Left kidney (tissue), 1 donor: ENCODE measurements at regions not wholly inside any gene's neighbourhood (a gene's known extent, or its start where the extent isn't known, plus 50 kb on each side); places are given as distances from the start of the nearest gene placed in this dataset.
"Not testable (repeated sequence)": the region's sequence is repeated elsewhere in the genome, so short reads cannot be mapped to it uniquely, and the experiment has no call there.

Source experiments
- DNase-seq: peaks from one replicate; pipeline ENCODE4 v3.0.0-alpha.2; 2013

- DNase-seq = no peak
Observed at GRCh38 chr5:163696579-163696887, 191.1 kb downstream of the MAT2B start.

- no peak for DNase-seq
Observed at GRCh38 chr5:163706053-163706771, 200.8 kb downstream of the MAT2B start.

GRCh38 chr5:163712011-163712410 lies 206.6 kb downstream of the MAT2B start:
- no peak for DNase-seq

GRCh38 chr5:163718272-163718671 lies 212.9 kb downstream of the MAT2B start:
- DNase-seq = no peak

- DNase-seq = no peak
Observed at GRCh38 chr5:163724305-163724704, 218.9 kb downstream of the MAT2B start.

GRCh38 chr5:163727028-163727427 lies 221.6 kb downstream of the MAT2B start:
- no peak for DNase-seq

- no peak for DNase-seq
Observed at GRCh38 chr5:163730206-163730756, 224.9 kb downstream of the MAT2B start.

- DNase-seq = no peak
Observed at GRCh38 chr5:163731256-163731655, 225.8 kb downstream of the MAT2B start.

GRCh38 chr5:163735069-163735468 lies 229.7 kb downstream of the MAT2B start:
- DNase-seq = no peak

GRCh38 chr5:163747586-163747985 lies 242.2 kb downstream of the MAT2B start:
- DNase-seq = no peak

GRCh38 chr5:163748934-163749333 lies 243.5 kb downstream of the MAT2B start:
- no peak for DNase-seq

GRCh38 chr5:163750415-163750814 lies 245.0 kb downstream of the MAT2B start:
- not testable (repeated sequence) for DNase-seq

GRCh38 chr5:163755505-163755904 lies 250.1 kb downstream of the MAT2B start:
- no peak for DNase-seq

GRCh38 chr5:163756170-163756569 lies 250.8 kb downstream of the MAT2B start:
- no peak for DNase-seq

- no peak for DNase-seq
Observed at GRCh38 chr5:163757344-163757743, 251.9 kb downstream of the MAT2B start.

GRCh38 chr5:163758283-163758711 lies 252.9 kb downstream of the MAT2B start:
- DNase-seq = no peak

GRCh38 chr5:163759000-163759704 lies 253.7 kb downstream of the MAT2B start:
- no peak for DNase-seq

- DNase-seq = no peak
Observed at GRCh38 chr5:163760498-163760897, 255.1 kb downstream of the MAT2B start.

GRCh38 chr5:163766936-163767670 lies 261.7 kb downstream of the MAT2B start:
- no peak for DNase-seq

- DNase-seq = no peak
Observed at GRCh38 chr5:163770625-163771024, 265.2 kb downstream of the MAT2B start.

- DNase-seq = no peak
Observed at GRCh38 chr5:163772241-163772640, 266.8 kb downstream of the MAT2B start.

- DNase-seq = no peak
Observed at GRCh38 chr5:163772644-163773043, 267.2 kb downstream of the MAT2B start.

- peak; percentile 70 for DNase-seq
Observed at GRCh38 chr5:163773226-163773625, 267.8 kb downstream of the MAT2B start.
